Subcutaneous abdominal adipose tissue (tissue), 5 donors: ENCODE measurements at regions not wholly inside any gene's neighbourhood (a gene's known extent, or its start where the extent isn't known, plus 50 kb on each side); places are given as distances from the start of the nearest gene placed in this dataset.

Experiments
- H3K27ac ChIP-seq: one replicate; pipeline ENCODE4 v1.7.0; 2013; ENCODE audit warnings: low read depth, mild to moderate bottlenecking, inconsistent platforms, low read length, moderate library complexity
- H3K27me3 ChIP-seq, 5 donors: one replicate each; pipeline ENCODE4 v1.7.0; 2013; ENCODE audit warnings: low read length in 5 of 5, inconsistent platforms in 1 of 5; ENCODE audit not compliant: control insufficient read depth in 5 of 5, insufficient read depth in 4 of 5
- H3K36me3 ChIP-seq, 5 donors: one replicate each; pipeline ENCODE4 v1.7.0; 2013; ENCODE audit warnings: low read length in 5 of 5; ENCODE audit not compliant: control insufficient read depth in 5 of 5, insufficient read depth in 5 of 5
- H3K4me1 ChIP-seq, 5 donors: one replicate each; pipeline ENCODE4 v1.7.0; 2013; ENCODE audit warnings: low read length in 5 of 5, mild to moderate bottlenecking in 3 of 5, moderate library complexity in 1 of 5; ENCODE audit not compliant: control insufficient read depth in 5 of 5, insufficient read depth in 5 of 5
- H3K4me3 ChIP-seq, 5 donors: one replicate each; pipeline ENCODE4 v1.7.0; 2013; ENCODE audit warnings: low read length in 5 of 5, low read depth in 1 of 5
- H3K9ac ChIP-seq, 5 donors: one replicate each; pipeline ENCODE4 v1.7.0; 2013; ENCODE audit warnings: low read length in 5 of 5, mild to moderate bottlenecking in 4 of 5, moderate library complexity in 3 of 5
- H3K9me3 ChIP-seq, 5 donors: one replicate each; pipeline ENCODE4 v1.7.0; 2013; ENCODE audit warnings: low read length in 5 of 5; ENCODE audit not compliant: control insufficient read depth in 5 of 5
- donor health status: healthy.
- donor health status: healthy.
- donor health status: healthy.
- donor health status: healthy.
- donor health status: healthy.

DNA sequence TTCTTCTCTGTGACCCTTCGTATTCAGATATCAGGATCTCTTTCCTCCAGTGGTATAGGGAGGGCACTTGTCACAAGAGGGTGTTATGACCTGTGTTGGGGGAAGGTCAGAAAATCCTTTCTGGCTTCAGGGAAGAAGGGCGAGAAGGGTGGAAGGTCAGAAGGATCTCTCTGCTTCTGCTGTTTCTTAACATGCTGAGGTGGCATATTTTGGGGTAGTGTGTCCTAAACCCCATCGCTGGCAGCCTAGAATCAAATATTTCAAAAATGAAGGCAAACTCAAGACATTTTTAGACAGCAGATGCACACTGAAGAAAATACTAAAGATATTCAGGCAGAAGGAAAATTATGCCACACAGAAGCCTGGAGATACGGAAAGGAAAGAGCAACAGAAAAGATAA is 207.6 kb downstream of the TM2D1 start:
- H3K9ac ChIP-seq = no peak overlapping the region
- H3K27me3 ChIP-seq = no peaks in the 10 kb centered on the region
- H3K4me3 ChIP-seq = no peak overlapping the region
- H3K27ac ChIP-seq = no peak overlapping the region
- H3K9me3 ChIP-seq = no peaks in the 10 kb centered on the region
- H3K4me1 ChIP-seq = peaks cover 0 to 3% (median 0%) of the 10 kb centered on the region in 5 donors
- no peaks in the 10 kb centered on the region for H3K36me3 ChIP-seq

DNA sequence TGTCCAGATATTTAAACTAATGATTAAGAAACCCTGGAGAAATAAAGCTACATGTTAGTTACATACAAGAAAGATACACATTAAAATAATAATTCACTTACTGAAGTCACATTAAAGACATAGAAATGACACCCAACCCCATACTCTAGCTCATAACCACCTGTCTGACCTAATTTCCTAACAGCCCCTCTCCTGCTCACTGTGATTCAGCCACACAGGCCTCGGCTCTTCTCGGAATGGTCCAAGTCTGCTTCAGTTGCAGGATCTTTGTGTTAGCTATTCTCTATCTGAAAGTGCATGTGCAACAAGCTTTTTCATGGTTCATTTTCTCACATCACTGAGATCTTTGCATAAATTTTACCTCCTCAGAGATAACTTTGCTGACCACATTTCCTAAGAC is 209.8 kb downstream of the TM2D1 start:
- Histone ChIP-seq H3K9me3 (peaks cover 0 to 6% (median 5%) of the 10 kb centered on the region in 5 donors), H3K27me3 (no peaks in the 10 kb centered on the region), H3K27ac (no peak overlapping the region), H3K4me3 (no peak overlapping the region), H3K4me1 (peaks cover 0 to 3% (median 0%) of the 10 kb centered on the region in 5 donors), H3K9ac (no peak overlapping the region), H3K36me3 (no peaks in the 10 kb centered on the region)
